HepG2 (cell line): ENCODE measurements at regions not wholly inside any gene's neighbourhood (a gene's known extent, or its start where the extent isn't known, plus 50 kb on each side); places are given as distances from the start of the nearest gene placed in this dataset.

ENCODE experiments used
- ARID2 ChIP-seq: sonication (generic); formaldehyde crosslinking; IDR thresholded peaks from 2 replicates; pipeline ENCODE4 v1.8.1; 2022; ENCODE audit warnings: mild to moderate bottlenecking, missing genetic modification reagents, borderline replicate concordance
- DNMT3B ChIP-seq: conservative IDR thresholded peaks from 2 replicates; pipeline ENCODE4 v1.6.1; 2016; ENCODE audit warnings: missing biosample characterization, control low read depth
- EED ChIP-seq: sonication (generic); formaldehyde crosslinking; IDR thresholded peaks from 2 replicates; pipeline ENCODE4 v1.5.0; 2020; ENCODE audit warnings: mild to moderate bottlenecking, missing genetic modification reagents
- GABPA ChIP-seq, 2 experiments: IDR thresholded peaks; 2 replicates each; pipeline ENCODE4 v1.6.1; 2011 to 2016; ENCODE audit warnings: low read depth in 2 of 2, low read length in 1 of 2, missing biosample characterization in 1 of 2, missing genetic modification characterization in 1 of 2
- NCOA5 ChIP-seq: sonication (generic); formaldehyde crosslinking; IDR thresholded peaks from 2 replicates; pipeline ENCODE4 v1.4.0; 2020; ENCODE audit warnings: missing genetic modification reagents
- POLR2A ChIP-seq, 2 experiments: IDR thresholded peaks; 2 replicates each; pipeline ENCODE4 v1.6.1; 2011; ENCODE audit warnings: low read depth in 2 of 2, low read length in 2 of 2, mild to moderate bottlenecking in 1 of 2, moderate library complexity in 1 of 2; ENCODE audit not compliant: insufficient read depth in 1 of 2
- SP1 ChIP-seq, 2 experiments: fragments of 450-650 bp in 1 of 2; sonication (generic) in 1 of 2; formaldehyde crosslinking in 1 of 2; IDR thresholded peaks; 2 replicates each; pipeline versions ENCODE4 v1.4.0 to v1.6.1; 2016 to 2020; ENCODE audit warnings: missing genetic modification reagents in 1 of 2
- TAF1 ChIP-seq: sonication (generic); formaldehyde crosslinking; IDR thresholded peaks from 2 replicates; pipeline ENCODE4 v1.4.0; 2020; ENCODE audit warnings: missing genetic modification reagents
- ZBTB7A ChIP-seq: sonication (generic); formaldehyde crosslinking; IDR thresholded peaks from 2 replicates; pipeline ENCODE4 v1.8.0; 2022; ENCODE audit warnings: mild to moderate bottlenecking, missing genetic modification reagents
- ZNF501 ChIP-seq: sonication (generic); formaldehyde crosslinking; IDR thresholded peaks from 2 replicates; pipeline ENCODE4 v1.5.1; 2020; ENCODE audit warnings: mild to moderate bottlenecking, moderate library complexity, missing genetic modification reagents
- ZNF558 ChIP-seq: sonication (generic); formaldehyde crosslinking; IDR thresholded peaks from 2 replicates; pipeline ENCODE4 v1.9.0; 2022; ENCODE audit warnings: mild to moderate bottlenecking, missing genetic modification reagents, borderline replicate concordance
- TF ChIP-seq, protein P1 (sequence below): conservative IDR thresholded peaks from 2 replicates; pipeline ENCODE4 v1.6.1; 2018; ENCODE audit warnings: missing genetic modification reagents
- TF ChIP-seq, protein P2 (sequence below): sonication (generic); formaldehyde crosslinking; IDR thresholded peaks from 2 replicates; pipeline ENCODE4 v1.5.0; 2020; ENCODE audit warnings: mild to moderate bottlenecking, missing genetic modification reagents, moderate library complexity
- TF ChIP-seq, protein P3 (sequence below): sonication (generic); formaldehyde crosslinking; IDR thresholded peaks from 2 replicates; pipeline ENCODE4 v1.5.1; 2020; ENCODE audit warnings: missing genetic modification reagents, mild to moderate bottlenecking, borderline replicate concordance

DNA sequence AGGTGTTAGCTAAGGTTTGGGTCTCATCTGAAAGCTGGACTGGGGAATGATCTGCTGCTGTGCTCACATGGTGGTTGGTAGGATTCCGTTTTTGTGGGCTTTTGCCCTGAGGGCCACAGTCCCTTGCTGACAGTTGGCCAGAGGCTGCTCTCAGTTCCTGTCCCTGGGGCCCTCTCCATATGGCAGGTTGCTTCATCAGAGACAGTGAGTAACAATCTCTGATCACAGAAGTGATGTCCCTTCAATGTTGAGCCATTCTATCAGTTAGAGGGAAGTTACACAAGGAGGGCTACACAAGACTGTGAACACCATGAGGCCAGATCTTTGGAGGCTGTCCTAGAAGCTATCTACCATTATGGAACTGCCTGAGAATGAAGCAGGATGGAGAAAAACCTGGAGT is 137.2 kb downstream of the AACS start:
- TF ChIP-seq ZNF501 (CRISPR knock-in tag) (no peak), ZBTB7A (CRISPR knock-in tag) (no peak), ZNF558 (CRISPR knock-in tag) (no peak), SP1 (IDR thresholded peaks at IDR 0.05) (no peak), SP1 (CRISPR knock-in tag; IDR thresholded peaks at IDR 0.05) (no peak), POLR2A (IDR thresholded peaks at IDR 0.05; ENCODE audit: insufficient read depth in 1 of 2, low read depth in 2 of 2, low read length in 2 of 2) (no peak), DNMT3B (CRISPR knock-in tag) (no peak), NCOA5 (CRISPR knock-in tag) (no peak), EED (CRISPR knock-in tag) (no peak), ARID2 (CRISPR knock-in tag) (no peak), TAF1 (no peak), GABPA (IDR thresholded peaks at IDR 0.05; ENCODE audit: low read depth, low read length) (no peak), GABPA (CRISPR knock-in tag; IDR thresholded peaks at IDR 0.05; ENCODE audit: low read depth) (no peak)
- TF ChIP-seq, protein P1, sequence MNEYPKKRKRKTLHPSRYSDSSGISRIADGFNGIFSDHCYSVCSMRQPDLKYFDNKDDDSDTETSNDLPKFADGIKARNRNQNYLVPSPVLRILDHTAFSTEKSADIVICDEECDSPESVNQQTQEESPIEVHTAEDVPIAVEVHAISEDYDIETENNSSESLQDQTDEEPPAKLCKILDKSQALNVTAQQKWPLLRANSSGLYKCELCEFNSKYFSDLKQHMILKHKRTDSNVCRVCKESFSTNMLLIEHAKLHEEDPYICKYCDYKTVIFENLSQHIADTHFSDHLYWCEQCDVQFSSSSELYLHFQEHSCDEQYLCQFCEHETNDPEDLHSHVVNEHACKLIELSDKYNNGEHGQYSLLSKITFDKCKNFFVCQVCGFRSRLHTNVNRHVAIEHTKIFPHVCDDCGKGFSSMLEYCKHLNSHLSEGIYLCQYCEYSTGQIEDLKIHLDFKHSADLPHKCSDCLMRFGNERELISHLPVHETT (CRISPR knock-in tag), result no peak
- TF ChIP-seq, protein P2, sequence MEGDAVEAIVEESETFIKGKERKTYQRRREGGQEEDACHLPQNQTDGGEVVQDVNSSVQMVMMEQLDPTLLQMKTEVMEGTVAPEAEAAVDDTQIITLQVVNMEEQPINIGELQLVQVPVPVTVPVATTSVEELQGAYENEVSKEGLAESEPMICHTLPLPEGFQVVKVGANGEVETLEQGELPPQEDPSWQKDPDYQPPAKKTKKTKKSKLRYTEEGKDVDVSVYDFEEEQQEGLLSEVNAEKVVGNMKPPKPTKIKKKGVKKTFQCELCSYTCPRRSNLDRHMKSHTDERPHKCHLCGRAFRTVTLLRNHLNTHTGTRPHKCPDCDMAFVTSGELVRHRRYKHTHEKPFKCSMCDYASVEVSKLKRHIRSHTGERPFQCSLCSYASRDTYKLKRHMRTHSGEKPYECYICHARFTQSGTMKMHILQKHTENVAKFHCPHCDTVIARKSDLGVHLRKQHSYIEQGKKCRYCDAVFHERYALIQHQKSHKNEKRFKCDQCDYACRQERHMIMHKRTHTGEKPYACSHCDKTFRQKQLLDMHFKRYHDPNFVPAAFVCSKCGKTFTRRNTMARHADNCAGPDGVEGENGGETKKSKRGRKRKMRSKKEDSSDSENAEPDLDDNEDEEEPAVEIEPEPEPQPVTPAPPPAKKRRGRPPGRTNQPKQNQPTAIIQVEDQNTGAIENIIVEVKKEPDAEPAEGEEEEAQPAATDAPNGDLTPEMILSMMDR (CRISPR knock-in tag), result no peak
- TF ChIP-seq, protein P3, sequence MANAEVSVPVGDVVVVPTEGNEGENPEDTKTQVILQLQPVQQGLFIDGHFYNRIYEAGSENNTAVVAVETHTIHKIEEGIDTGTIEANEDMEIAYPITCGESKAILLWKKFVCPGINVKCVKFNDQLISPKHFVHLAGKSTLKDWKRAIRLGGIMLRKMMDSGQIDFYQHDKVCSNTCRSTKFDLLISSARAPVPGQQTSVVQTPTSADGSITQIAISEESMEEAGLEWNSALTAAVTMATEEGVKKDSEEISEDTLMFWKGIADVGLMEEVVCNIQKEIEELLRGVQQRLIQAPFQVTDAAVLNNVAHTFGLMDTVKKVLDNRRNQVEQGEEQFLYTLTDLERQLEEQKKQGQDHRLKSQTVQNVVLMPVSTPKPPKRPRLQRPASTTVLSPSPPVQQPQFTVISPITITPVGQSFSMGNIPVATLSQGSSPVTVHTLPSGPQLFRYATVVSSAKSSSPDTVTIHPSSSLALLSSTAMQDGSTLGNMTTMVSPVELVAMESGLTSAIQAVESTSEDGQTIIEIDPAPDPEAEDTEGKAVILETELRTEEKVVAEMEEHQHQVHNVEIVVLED (CRISPR knock-in tag), result no peak
